Spleen (tissue), 7 donors: ENCODE measurements at regions not wholly inside any gene's neighbourhood (a gene's known extent, or its start where the extent isn't known, plus 50 kb on each side); places are given as distances from the start of the nearest gene placed in this dataset.

Source experiments
- POLR2AphosphoS5 ChIP-seq, 3 donors: sonication (generic); formaldehyde crosslinking; IDR thresholded peaks; one replicate each; pipeline ENCODE4 v1.5.1; 2017; ENCODE audit warnings: antibody characterized with exemption in 3 of 3
- TF ChIP-seq, protein P1 (sequence below), 11 experiments: fragments of 200-600 bp in 7 of 11; fragments of 450-650 bp in 4 of 11; sonication (generic) in 4 of 11; IDR thresholded peaks in 8 of 11; conservative IDR thresholded peaks in 3 of 11; 1 replicate in 7 of 11; 2 replicates in 4 of 11; pipeline versions ENCODE4 v1.4.0 to v1.8.0; 2016 to 2021; ENCODE audit warnings: antibody characterized with exemption in 11 of 11, inconsistent platforms in 4 of 11, mild to moderate bottlenecking in 1 of 11
- donor health status: DM: no; HTN: no; CAD: no; lungs with moderate emphysema.
- donor health status: DM: no; HTN: no; CAD: no.
- donor health status: DM: no; HTN: no; CAD: no.

DNA sequence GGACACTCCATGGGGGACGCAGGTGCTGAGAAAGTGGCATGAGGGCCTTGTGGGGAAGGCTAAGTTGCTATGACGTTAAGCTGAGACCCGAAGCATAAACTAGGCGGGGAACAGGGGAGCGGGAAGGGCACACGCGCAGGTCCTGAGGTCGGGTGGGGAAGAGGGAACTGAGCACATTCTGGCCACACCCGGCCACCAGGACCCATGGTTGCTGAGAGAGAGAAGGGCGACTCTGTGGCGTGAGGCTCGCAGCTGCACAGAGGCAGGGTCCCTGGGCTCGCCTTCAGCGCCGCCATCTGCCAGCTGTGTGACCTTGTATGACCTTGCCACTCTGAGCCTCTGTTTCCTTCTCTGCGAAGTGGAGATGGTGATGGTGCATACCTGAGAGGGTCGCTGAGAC is 182.5 kb downstream of the PHETA1 start:
- TF ChIP-seq, protein P1, sequence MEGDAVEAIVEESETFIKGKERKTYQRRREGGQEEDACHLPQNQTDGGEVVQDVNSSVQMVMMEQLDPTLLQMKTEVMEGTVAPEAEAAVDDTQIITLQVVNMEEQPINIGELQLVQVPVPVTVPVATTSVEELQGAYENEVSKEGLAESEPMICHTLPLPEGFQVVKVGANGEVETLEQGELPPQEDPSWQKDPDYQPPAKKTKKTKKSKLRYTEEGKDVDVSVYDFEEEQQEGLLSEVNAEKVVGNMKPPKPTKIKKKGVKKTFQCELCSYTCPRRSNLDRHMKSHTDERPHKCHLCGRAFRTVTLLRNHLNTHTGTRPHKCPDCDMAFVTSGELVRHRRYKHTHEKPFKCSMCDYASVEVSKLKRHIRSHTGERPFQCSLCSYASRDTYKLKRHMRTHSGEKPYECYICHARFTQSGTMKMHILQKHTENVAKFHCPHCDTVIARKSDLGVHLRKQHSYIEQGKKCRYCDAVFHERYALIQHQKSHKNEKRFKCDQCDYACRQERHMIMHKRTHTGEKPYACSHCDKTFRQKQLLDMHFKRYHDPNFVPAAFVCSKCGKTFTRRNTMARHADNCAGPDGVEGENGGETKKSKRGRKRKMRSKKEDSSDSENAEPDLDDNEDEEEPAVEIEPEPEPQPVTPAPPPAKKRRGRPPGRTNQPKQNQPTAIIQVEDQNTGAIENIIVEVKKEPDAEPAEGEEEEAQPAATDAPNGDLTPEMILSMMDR (IDR thresholded peaks at IDR 0.05 in 8 of 11, conservative IDR thresholded peaks at IDR 0.05 in 3 of 11) = no peak
- TF ChIP-seq POLR2AphosphoS5 (IDR thresholded peaks at IDR 0.05) = no peak
